Nephron progenitor cell (in vitro differentiated cells): ENCODE measurements at regions not wholly inside any gene's neighbourhood (a gene's known extent, or its start where the extent isn't known, plus 50 kb on each side); places are given as distances from the start of the nearest gene placed in this dataset.
"Not testable (repeated sequence)": the region's sequence is repeated elsewhere in the genome, so short reads cannot be mapped to it uniquely, and the experiment has no call there.

Experiments
- DNase-seq: peaks from one replicate; pipeline ENCODE4 v3.0.0; 2021
- H3K27ac Mint-ChIP-seq: 2 replicates; pipeline ENCODE4 v1.8.0; 2021; ENCODE audit warnings: mild to moderate bottlenecking, moderate library complexity, mixed read lengths
- H3K27me3 Mint-ChIP-seq: 2 replicates; pipeline ENCODE4 v1.8.0; 2021; ENCODE audit warnings: mild to moderate bottlenecking, low read depth, mixed read lengths; ENCODE audit not compliant: poor library complexity
- H3K36me3 Mint-ChIP-seq: 2 replicates; pipeline ENCODE4 v1.8.0; 2021; ENCODE audit warnings: low read depth, mixed read lengths
- H3K4me1 Mint-ChIP-seq: 2 replicates; pipeline ENCODE4 v1.8.0; 2021; ENCODE audit warnings: mixed read lengths
- H3K4me3 Mint-ChIP-seq: 2 replicates; pipeline ENCODE4 v1.8.0; 2021; ENCODE audit warnings: mild to moderate bottlenecking, moderate library complexity, mixed read lengths
- H3K9me3 Mint-ChIP-seq: 2 replicates; pipeline ENCODE4 v1.8.0; 2021; ENCODE audit warnings: mild to moderate bottlenecking, moderate library complexity, mixed read lengths
- CTCF ChIP-seq: fragments of 200-600 bp; sonication (generic); IDR thresholded peaks from 2 replicates; pipeline ENCODE4 v1.5.0; 2021; ENCODE audit warnings: antibody characterized with exemption

- Mint-ChIP-seq H3K27ac (no peak overlapping the region), H3K27me3 (peaks cover 13% of the 10 kb centered on the region), H3K4me3 (no peak overlapping the region), H3K36me3 (no peaks in the 10 kb centered on the region), H3K9me3 (no peaks in the 10 kb centered on the region), H3K4me1 (peaks cover 50% of the 10 kb centered on the region)
- no peak for DNase-seq
- no peak for TF ChIP-seq CTCF
Observed at GRCh38 chr3:194189243-194189791, 53.4 kb downstream of the HES1 start.

GRCh38 chr3:194191850-194192249 lies 55.9 kb downstream of the HES1 start:
- not testable (repeated sequence) for DNase-seq, H3K9me3 Mint-ChIP-seq, H3K4me3 Mint-ChIP-seq, H3K27ac Mint-ChIP-seq, H3K36me3 Mint-ChIP-seq
- Mint-ChIP-seq H3K27me3 (peaks cover 15% of the 10 kb centered on the region), H3K4me1 (peaks cover 37% of the 10 kb centered on the region)

- Mint-ChIP-seq H3K9me3 (no peaks in the 10 kb centered on the region), H3K4me3 (no peak overlapping the region), H3K27ac (no peak overlapping the region), H3K4me1 (peaks cover 29% of the 10 kb centered on the region), H3K36me3 (no peaks in the 10 kb centered on the region), H3K27me3 (peaks cover 17% of the 10 kb centered on the region)
- DNase-seq = no peak
- no peak for TF ChIP-seq CTCF
Observed at GRCh38 chr3:194194051-194194756, 58.3 kb downstream of the HES1 start.

- Mint-ChIP-seq H3K36me3 (no peaks in the 10 kb centered on the region), H3K4me3 (no peak overlapping the region), H3K4me1 (peaks cover 28% of the 10 kb centered on the region), H3K27ac (no peak overlapping the region), H3K27me3 (peaks cover 17% of the 10 kb centered on the region), H3K9me3 (no peaks in the 10 kb centered on the region)
- no peak for TF ChIP-seq CTCF
- no peak for DNase-seq
Observed at GRCh38 chr3:194194757-194195085, 58.8 kb downstream of the HES1 start.

- no peak for TF ChIP-seq CTCF
- H3K4me1 Mint-ChIP-seq = peaks cover 37% of the 10 kb centered on the region
- no peaks in the 10 kb centered on the region for H3K9me3 Mint-ChIP-seq
- H3K27ac Mint-ChIP-seq = no peak overlapping the region
- peaks cover 20% of the 10 kb centered on the region for H3K27me3 Mint-ChIP-seq
- no peak for DNase-seq
- no peak overlapping the region for H3K4me3 Mint-ChIP-seq
- no peaks in the 10 kb centered on the region for H3K36me3 Mint-ChIP-seq
Observed at GRCh38 chr3:194195611-194196010, 59.7 kb downstream of the HES1 start.

- Mint-ChIP-seq H3K4me3 (no peak overlapping the region), H3K27me3 (peaks cover 18% of the 10 kb centered on the region), H3K27ac (no peak overlapping the region), H3K36me3 (no peaks in the 10 kb centered on the region), H3K9me3 (no peaks in the 10 kb centered on the region), H3K4me1 (peaks cover 45% of the 10 kb centered on the region)
- TF ChIP-seq CTCF = no peak
- no peak for DNase-seq
Observed at GRCh38 chr3:194196876-194197275, 60.9 kb downstream of the HES1 start.
